ENCODE measurements at regions not wholly inside any gene's neighbourhood (a gene's known extent, or its start where the extent isn't known, plus 50 kb on each side); places are given as distances from the start of the nearest gene placed in this dataset.

DNA sequence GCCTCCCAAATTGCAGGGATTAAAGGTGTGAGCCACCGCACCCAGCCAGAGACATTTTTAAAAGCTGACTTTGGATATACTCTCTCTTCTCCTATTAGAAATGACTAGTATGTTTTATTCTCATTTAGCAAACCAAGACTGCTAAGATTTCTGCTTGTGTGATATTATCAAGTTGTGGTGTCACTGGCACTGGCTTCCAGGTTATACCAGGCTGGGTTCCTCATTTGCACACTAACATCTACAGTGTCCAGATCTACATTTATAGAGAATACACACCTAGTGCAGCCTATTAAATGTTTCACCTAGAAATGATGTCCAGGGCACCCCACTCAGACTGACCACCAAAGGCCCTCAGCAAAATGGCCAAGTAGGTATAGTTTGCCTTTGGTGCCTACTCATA is 49.9 kb upstream of the FOXN2 start:
- TF ChIP-seq, protein P1, sequence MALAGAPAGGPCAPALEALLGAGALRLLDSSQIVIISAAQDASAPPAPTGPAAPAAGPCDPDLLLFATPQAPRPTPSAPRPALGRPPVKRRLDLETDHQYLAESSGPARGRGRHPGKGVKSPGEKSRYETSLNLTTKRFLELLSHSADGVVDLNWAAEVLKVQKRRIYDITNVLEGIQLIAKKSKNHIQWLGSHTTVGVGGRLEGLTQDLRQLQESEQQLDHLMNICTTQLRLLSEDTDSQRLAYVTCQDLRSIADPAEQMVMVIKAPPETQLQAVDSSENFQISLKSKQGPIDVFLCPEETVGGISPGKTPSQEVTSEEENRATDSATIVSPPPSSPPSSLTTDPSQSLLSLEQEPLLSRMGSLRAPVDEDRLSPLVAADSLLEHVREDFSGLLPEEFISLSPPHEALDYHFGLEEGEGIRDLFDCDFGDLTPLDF (CRISPR knock-in tag; IDR thresholded peaks at IDR 0.05), result no peak
- TF ChIP-seq CHD4 (IDR thresholded peaks at IDR 0.05; ENCODE audit: borderline replicate concordance, low read length), result no peak
